Stimulated activated CD4-positive, alpha-beta T cell treated with anti-CD3 and anti-CD28 coated beads, TNF-alpha, amount 100 ng/mL, for 24 hours (primary cell): ENCODE measurements at regions not wholly inside any gene's neighbourhood (a gene's known extent, or its start where the extent isn't known, plus 50 kb on each side); places are given as distances from the start of the nearest gene placed in this dataset.
"Not testable (repeated sequence)": the region's sequence is repeated elsewhere in the genome, so short reads cannot be mapped to it uniquely, and the experiment has no call there.

ENCODE experiments used
- DNase-seq, 3 experiments: peaks; one replicate each; pipeline ENCODE4 v3.0.0-alpha.2; 2020; ENCODE audit warnings: low read depth in 3 of 3

- DNase-seq, result no peak
Measured at GRCh38 chr6:15839969-15840541, 177.2 kb upstream of the DTNBP1 start.

- DNase-seq, result no peak
Measured at GRCh38 chr6:15837205-15837604, 174.4 kb upstream of the DTNBP1 start.

DNA sequence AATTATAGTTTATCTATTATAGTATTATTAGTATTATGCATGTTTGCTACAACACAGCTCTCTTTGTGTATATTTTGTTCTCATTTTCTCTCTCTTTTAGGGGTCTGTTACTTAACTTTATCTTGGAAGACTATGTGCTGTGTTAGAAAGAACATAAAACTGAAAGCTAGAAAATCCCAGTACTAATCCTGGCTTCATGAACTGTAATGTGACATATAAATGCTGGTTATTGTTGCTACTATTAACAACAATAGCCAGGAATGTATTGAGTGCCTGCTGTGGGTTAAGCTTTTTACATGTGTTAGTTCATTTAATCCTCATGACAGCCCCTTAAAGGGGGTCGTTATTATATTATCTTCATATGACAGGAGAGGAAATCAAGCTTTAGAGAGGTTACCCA is 170.0 kb upstream of the DTNBP1 start:
- DNase-seq, result no peak

- no peak for DNase-seq
Measured at GRCh38 chr6:15829156-15829555, 166.3 kb upstream of the DTNBP1 start.

GRCh38 chr6:15827496-15828255 is 164.8 kb upstream of the DTNBP1 start:
- no peak for DNase-seq

DNA sequence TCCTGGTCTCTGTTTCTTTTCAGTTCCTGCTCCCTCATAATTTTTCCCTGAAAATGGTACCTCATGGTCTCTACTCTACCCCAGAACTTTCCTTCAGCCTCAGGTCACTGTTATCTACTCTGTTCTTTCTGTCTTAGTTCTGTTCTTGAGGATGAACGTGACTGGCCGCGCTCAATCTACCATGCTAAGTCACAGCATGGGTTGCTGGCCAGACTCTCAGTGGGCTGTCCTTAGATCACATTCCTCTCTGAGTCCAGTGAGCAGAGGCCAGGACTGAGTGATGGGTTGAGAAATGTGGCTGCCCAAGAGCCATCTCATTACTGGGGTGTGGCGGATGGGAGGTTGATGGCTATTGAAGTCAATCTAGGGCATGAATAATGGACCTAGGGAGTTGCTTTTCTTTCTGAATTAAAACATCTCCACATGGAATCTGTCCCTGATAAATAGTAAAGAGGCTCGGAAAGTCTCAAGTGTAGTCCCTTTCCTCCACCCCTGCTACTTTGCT is 164.0 kb upstream of the DTNBP1 start:
- no peak for DNase-seq

- no peak for DNase-seq
Measured at GRCh38 chr6:15825332-15825930, 162.6 kb upstream of the DTNBP1 start.

- DNase-seq, result no peak
Measured at GRCh38 chr6:15824811-15825210, 162.0 kb upstream of the DTNBP1 start.

- no peak for DNase-seq
Measured at GRCh38 chr6:15823838-15824414, 161.1 kb upstream of the DTNBP1 start.

- DNase-seq, result no peak
Measured at GRCh38 chr6:15822835-15823234, 160.0 kb upstream of the DTNBP1 start.

DNA sequence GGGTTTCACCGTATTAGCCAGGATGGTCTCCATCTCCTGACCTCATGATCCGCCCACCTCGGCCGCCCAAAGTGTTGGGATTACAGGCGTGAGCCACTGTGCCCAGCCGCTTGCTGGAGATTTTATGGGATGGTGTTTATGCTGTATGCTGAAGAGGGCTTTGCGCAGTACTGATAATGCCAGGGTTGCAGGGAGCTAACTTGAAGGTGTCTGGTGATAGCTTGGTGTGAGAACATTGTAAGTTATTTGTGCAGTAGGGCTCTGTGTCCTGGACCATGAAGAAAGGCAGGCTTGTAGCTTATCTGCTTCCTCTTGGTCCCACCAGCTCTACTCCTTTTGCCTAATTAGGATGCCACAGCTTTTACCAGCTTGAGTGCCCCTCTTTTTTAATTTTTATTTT is 157.0 kb upstream of the DTNBP1 start:
- no peak for DNase-seq

DNA sequence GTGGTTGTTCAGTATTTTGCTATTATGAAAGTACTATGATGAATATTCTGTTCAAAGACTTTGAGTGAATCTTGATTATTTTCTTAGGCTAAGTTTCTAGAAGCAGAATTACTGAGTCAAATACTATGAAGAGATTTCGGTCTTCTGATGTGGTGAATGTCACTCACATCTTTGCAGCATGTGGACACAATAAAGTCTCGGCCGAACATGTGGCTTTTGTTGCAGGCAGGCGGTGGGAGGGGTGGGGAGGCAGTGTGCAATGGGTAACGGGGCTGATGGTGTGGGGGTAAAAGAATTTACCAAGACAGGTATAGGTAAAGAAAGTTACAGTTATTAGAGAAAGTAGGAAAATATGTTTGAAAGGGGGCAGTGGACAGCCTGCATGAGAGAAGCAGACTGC is 156.4 kb upstream of the DTNBP1 start:
- no peak for DNase-seq

GRCh38 chr6:15818491-15818890 is 155.7 kb upstream of the DTNBP1 start:
- DNase-seq, result no peak

- no peak for DNase-seq
Measured at GRCh38 chr6:15818044-15818443, 155.2 kb upstream of the DTNBP1 start.

DNA sequence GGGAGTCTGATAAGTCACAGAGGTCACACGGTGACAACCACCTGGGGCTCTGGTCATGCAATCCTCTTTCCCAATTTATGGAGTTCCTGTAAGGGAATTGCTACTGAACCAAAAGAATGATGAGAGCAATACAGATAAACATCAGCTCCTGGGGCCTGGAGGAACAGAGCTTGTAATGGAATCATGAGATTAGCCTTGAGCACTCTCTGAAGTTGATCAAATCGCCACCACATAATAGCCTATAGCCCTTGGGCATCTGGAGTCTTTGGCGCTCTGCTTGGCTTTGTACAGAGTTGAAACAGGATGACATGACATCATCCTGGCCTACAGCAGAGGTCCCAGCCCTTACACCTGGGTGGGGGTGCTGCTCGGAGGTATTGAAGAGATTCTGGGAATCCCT is 154.3 kb upstream of the DTNBP1 start:
- no peak for DNase-seq

DNA sequence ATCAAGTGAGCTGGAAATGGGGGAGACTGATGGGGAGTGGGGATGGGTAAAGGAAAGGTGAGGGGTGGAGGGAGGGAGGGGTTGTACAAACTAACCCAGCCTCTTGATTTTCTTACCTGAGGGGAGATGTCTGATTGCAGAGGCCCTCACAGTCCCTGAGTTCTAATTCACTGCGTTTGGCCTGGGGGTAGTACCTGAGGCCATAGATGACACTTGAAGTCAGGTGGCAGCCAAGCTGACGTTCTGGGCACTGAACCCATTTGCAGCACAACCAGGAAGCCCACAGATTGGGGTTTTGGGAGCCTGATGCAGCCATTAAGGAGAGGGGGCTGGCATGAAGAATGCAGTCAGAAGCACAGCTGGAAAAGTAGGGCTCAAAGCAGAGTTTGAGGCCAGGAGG is 153.8 kb upstream of the DTNBP1 start:
- DNase-seq, result no peak

DNA sequence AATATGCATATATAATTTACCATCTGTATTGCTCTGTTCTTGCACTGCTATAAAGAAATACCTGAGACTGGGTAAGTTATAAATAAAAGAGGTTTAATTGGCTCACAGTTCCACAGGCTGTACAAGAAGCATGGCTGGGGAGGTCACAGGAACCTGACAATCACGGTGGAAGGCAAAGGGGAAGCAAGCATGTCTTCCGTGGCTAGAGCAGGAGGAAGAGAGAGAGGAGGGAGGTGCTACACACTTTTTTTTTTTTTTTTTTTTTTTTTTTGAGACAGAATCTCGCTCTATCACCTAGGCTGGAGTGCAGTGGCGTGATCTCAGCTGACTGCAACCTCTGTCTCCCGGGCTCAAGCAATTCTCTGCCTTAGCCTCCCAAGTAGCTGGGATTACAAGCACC is 150.9 kb upstream of the DTNBP1 start:
- DNase-seq, result not testable (repeated sequence)

DNA sequence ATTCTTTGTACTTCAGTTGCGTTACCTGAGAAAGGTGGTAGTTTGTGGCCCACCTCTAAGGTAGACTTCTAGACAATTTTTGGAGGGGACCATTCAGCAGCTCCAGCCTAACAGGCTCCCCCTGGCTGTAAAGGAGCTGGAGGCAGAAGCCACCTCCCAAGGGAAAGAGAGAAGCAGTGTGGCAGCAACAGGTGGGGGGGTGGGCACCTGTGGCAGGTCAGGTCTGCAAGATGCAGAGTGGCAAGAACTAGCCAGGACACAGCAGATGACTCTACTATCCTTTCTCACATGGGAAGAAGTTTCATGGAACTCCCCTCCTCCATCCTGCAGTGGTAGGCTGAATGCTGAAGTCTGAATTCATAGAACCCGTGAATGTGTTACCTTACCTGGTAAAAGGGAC is 148.3 kb upstream of the DTNBP1 start:
- DNase-seq, result no peak

DNA sequence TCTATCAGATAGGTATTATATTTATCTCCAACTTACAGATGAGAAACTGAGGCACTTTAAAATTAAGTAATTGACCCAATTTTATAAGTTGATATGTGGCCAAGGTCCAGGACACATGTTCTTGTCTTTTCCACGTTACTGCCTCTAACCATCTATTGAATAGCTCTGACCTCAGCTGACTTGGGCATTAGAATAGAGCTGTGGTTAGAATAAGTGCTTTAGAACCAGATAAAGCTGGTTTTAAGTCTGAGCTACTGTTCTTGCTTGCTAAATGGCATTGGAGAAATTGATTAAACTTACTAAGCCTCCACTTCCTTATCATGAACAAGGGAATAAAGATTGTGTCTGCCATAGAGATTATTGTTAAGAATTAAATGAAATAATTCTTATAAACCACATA is 147.8 kb upstream of the DTNBP1 start:
- no peak for DNase-seq

GRCh38 chr6:15809367-15809766 is 146.5 kb upstream of the DTNBP1 start:
- no peak for DNase-seq

- DNase-seq, result no peak
Measured at GRCh38 chr6:15804164-15805154, 141.6 kb upstream of the DTNBP1 start.

GRCh38 chr6:15802466-15802865 is 139.6 kb upstream of the DTNBP1 start:
- no peak for DNase-seq
